Astrocyte (in vitro differentiated cells and primary cell): ENCODE measurements at regions not wholly inside any gene's neighbourhood (a gene's known extent, or its start where the extent isn't known, plus 50 kb on each side); places are given as distances from the start of the nearest gene placed in this dataset.

Experiments
- CTCF ChIP-seq: IDR thresholded peaks from 2 replicates; pipeline ENCODE4 v1.5.1; 2011; ENCODE audit warnings: low read depth, mild to moderate bottlenecking, inconsistent platforms, low read length, moderate library complexity; ENCODE audit not compliant: insufficient read depth
- EZH2 ChIP-seq: IDR thresholded peaks from 2 replicates; pipeline ENCODE4 v1.6.1; 2012; ENCODE audit warnings: mild to moderate bottlenecking, low read length, inconsistent platforms; ENCODE audit not compliant: insufficient read depth

GRCh38 chr12:114783089-114783618 is 99.2 kb upstream of the TBX3 start:
- TF ChIP-seq CTCF (no peak), EZH2 (no peak)
